Nephron (organoid): ENCODE measurements at regions not wholly inside any gene's neighbourhood (a gene's known extent, or its start where the extent isn't known, plus 50 kb on each side); places are given as distances from the start of the nearest gene placed in this dataset.

Experiments used
- H3K27ac Mint-ChIP-seq, 3 experiments: 2 replicates each; pipeline ENCODE4 v1.8.0; 2020; ENCODE audit warnings: mixed read lengths in 3 of 3, mild to moderate bottlenecking in 2 of 3, moderate library complexity in 1 of 3
- H3K27me3 Mint-ChIP-seq: 2 replicates; pipeline ENCODE4 v1.8.0; 2021; ENCODE audit warnings: low read depth, mild to moderate bottlenecking, moderate library complexity, mixed read lengths
- H3K36me3 Mint-ChIP-seq: 2 replicates; pipeline ENCODE4 v1.8.0; 2020; ENCODE audit warnings: low read depth, mixed read lengths
- H3K4me1 Mint-ChIP-seq: 2 replicates; pipeline ENCODE4 v1.8.0; 2020; ENCODE audit warnings: mixed read lengths
- H3K4me3 Mint-ChIP-seq, 3 experiments: 2 replicates each; pipeline ENCODE4 v1.8.0; 2020; ENCODE audit warnings: mild to moderate bottlenecking in 3 of 3, mixed read lengths in 3 of 3, moderate library complexity in 2 of 3
- H3K9me3 Mint-ChIP-seq: 2 replicates; pipeline ENCODE4 v1.8.0; 2020; ENCODE audit warnings: mixed read lengths
- CTCF ChIP-seq, 3 experiments: fragments of 200-600 bp; sonication (generic); IDR thresholded peaks; one replicate each; pipeline ENCODE4 v1.5.0; 2021; ENCODE audit warnings: antibody characterized with exemption in 3 of 3; ENCODE audit not compliant: unreplicated experiment in 3 of 3

DNA sequence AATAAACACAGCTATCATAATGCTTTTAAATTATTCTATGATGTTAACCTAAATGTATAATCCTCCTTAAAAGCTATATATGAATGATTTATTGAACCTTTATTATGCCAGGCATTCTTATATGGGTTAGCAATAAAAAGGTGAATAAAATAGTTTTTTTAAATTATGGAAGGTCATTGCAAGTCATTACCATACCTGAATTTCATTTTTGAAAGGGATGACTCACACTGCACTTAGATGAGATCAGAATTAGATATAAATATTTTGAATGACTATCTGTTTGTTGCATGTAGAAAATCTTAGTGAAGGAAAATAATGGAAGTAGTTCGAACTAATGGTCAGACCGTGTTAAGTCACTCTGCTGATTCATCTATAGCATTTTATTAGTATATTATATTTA, 822.3 kb downstream of the LUZP2 start:
- H3K36me3 Mint-ChIP-seq = no peaks in the 10 kb centered on the region
- TF ChIP-seq CTCF (IDR thresholded peaks at IDR 0.05; ENCODE audit: unreplicated experiment in 3 of 3) = no peak
- H3K9me3 Mint-ChIP-seq = peaks cover 2% of the 10 kb centered on the region
- no peak overlapping the region for H3K27ac Mint-ChIP-seq
- no peak overlapping the region for H3K4me3 Mint-ChIP-seq
- no peaks in the 10 kb centered on the region for H3K27me3 Mint-ChIP-seq
- no peaks in the 10 kb centered on the region for H3K4me1 Mint-ChIP-seq

DNA sequence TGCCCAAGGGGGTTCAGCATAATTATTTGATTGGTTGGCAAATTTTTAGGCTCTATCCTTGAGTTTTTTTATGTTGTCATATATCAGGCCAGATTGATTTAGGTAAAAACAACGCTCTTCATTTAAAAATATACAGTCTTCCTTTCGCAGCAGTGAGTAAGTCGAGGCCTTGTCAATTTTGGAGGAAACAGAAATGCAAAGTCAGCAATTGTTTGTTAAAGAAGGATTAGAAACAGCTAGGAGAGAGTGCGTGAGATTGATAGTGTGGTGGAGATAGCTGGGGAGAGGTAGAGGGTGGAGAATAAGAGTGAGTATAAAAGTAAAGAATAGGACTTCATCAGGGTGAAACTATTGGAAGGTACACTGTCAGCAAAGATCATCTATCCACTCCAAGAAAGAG, 830.8 kb downstream of the LUZP2 start:
- H3K27me3 Mint-ChIP-seq = no peaks in the 10 kb centered on the region
- no peak overlapping the region for H3K27ac Mint-ChIP-seq
- H3K4me3 Mint-ChIP-seq = no peak overlapping the region
- no peaks in the 10 kb centered on the region for H3K36me3 Mint-ChIP-seq
- no peak for TF ChIP-seq CTCF (IDR thresholded peaks at IDR 0.05; ENCODE audit: unreplicated experiment in 3 of 3)
- peaks cover 2% of the 10 kb centered on the region for H3K9me3 Mint-ChIP-seq
- H3K4me1 Mint-ChIP-seq = no peaks in the 10 kb centered on the region

DNA sequence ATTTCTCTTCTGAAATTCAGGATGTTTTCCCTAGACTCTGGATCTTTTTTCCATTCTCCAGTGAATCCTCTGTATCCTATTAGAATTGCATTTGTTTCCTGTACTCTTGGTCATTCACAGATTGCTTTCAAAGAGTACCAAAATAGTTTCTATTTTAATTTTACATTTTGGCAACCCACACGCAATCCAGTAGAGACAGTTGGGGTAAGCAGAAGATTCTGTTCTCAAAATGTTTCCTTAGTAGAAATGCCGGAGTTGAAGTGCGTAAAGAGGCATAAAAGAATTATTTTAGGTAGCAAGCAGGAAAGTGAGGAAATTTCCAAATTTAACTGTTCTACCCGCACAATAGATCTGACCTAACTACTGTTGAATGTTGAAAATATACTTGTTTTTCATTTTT, 842.4 kb downstream of the LUZP2 start:
- Mint-ChIP-seq H3K27me3 (no peaks in the 10 kb centered on the region), H3K27ac (no peak overlapping the region), H3K4me3 (no peak overlapping the region), H3K4me1 (no peaks in the 10 kb centered on the region), H3K36me3 (no peaks in the 10 kb centered on the region), H3K9me3 (no peaks in the 10 kb centered on the region)
- no peak for TF ChIP-seq CTCF (IDR thresholded peaks at IDR 0.05; ENCODE audit: unreplicated experiment in 3 of 3)

- peaks cover 8% of the 10 kb centered on the region for H3K9me3 Mint-ChIP-seq
- no peaks in the 10 kb centered on the region for H3K4me1 Mint-ChIP-seq
- no peak overlapping the region for H3K27ac Mint-ChIP-seq
- TF ChIP-seq CTCF (IDR thresholded peaks at IDR 0.05; ENCODE audit: unreplicated experiment in 3 of 3) = no peak
- H3K4me3 Mint-ChIP-seq = no peak overlapping the region
- H3K27me3 Mint-ChIP-seq = no peaks in the 10 kb centered on the region
- no peaks in the 10 kb centered on the region for H3K36me3 Mint-ChIP-seq
These were observed 852.7 kb downstream of the LUZP2 start for GRCh38 chr11:25349537-25349936.

DNA sequence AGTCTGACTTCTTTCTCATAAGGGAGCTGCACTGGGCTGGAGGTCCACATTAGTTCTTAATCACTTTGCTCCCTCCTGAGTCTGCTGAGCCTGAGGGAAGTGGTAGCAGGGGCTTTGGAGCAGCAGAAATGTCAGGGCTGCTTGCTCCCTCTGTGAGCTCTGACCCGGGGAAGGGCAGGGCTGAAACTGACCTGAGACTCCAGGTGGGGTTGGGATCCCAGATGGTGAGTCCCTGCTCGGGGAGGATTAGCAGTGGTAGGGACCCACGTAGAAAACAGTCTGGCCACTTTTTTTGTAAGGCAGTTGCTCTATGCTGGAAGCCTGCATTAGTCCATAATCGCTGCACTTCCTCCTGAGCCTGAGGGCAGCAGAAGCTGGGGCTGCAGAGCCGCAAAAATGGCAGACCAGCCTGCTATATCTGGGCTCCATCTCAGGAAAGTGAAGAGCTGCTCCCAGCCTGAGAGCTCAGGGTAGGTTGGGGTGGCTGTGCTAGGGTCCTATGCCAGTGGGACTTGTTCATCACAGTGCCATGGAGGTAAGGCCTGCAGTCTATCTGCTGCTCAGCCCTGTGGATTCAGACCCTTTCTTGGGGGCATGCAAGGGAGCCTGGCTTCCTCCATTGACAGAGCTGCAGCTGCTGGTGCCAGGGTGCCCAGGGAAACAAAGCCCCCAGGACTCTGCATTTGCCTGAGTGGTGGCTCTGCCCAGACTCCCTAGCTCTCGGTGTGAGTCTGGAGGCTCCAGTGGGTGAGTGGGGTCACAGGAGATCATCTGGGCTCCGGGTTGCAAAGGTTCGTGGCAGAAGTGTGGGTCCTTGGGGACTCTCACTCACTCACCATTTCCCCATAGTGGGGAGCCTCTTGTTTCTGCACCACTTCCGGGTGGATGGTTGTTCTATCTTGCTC, 854.3 kb downstream of the LUZP2 start:
- TF ChIP-seq CTCF (IDR thresholded peaks at IDR 0.05; ENCODE audit: unreplicated experiment in 3 of 3) = no peak
- Mint-ChIP-seq H3K27me3 (no peaks in the 10 kb centered on the region), H3K27ac (no peak overlapping the region), H3K9me3 (peaks cover 8% of the 10 kb centered on the region), H3K4me1 (no peaks in the 10 kb centered on the region), H3K4me3 (no peak overlapping the region), H3K36me3 (no peaks in the 10 kb centered on the region)

DNA sequence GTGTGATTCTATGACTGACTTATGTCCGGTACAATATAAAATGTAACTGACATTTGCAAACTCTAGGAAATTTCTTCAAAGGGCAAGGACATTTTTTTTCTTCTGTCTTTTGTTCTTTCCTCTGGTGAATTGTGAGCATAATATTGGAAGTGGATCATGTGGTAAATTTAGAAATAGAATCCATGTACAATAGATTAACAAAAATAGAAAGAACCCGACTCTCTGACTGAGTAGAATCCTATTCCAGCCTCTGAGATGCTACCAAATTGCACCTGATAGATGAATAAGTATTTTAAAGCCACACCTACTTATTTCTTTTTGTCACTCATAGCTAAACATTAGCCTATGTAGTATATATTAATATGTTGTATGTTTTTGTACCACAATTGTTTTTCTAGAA, 860.3 kb downstream of the LUZP2 start:
- Mint-ChIP-seq H3K4me1 (no peaks in the 10 kb centered on the region), H3K4me3 (no peak overlapping the region), H3K36me3 (no peaks in the 10 kb centered on the region), H3K27me3 (no peaks in the 10 kb centered on the region), H3K9me3 (no peaks in the 10 kb centered on the region), H3K27ac (no peak overlapping the region)
- no peak for TF ChIP-seq CTCF (IDR thresholded peaks at IDR 0.05; ENCODE audit: unreplicated experiment in 3 of 3)
